H1 (cell line): ENCODE measurements at regions not wholly inside any gene's neighbourhood (a gene's known extent, or its start where the extent isn't known, plus 50 kb on each side); places are given as distances from the start of the nearest gene placed in this dataset.

Source experiments
- CTCF ChIA-PET: fragments of 300-600 bp; sonication (Branson Sonifier 250); formaldehyde crosslinking; loops from one replicate; lab custom pipeline; 2021; ENCODE audit not compliant: partially characterized antibody; lab: Charles Lee
- POLR2A ChIA-PET: fragments of 300-600 bp; sonication (Branson Sonifier 250); formaldehyde crosslinking; loops from one replicate; lab custom pipeline; 2021; ENCODE audit warnings: inconsistent platforms; ENCODE audit not compliant: partially characterized antibody; lab: Charles Lee
- DNase-seq, 2 experiments: peaks; one replicate each; pipeline versions ENCODE4 v3.0.0 to v3.0.0-alpha.2; 2010 to 2022; ENCODE audit warnings: low spot score in 2 of 2, low read depth in 1 of 2, mixed read lengths in 1 of 2
- FAIRE-seq: peaks from 2 replicates; lab custom pipeline; 2011; peaks lifted over from hg19 to GRCh38; lab: Jason Lieb, UNC
- H2AFZ ChIP-seq: 2 replicates; pipeline ENCODE4 v1.8.1; 2012; ENCODE audit warnings: low read length, inconsistent platforms
- H2AK5ac ChIP-seq: 2 replicates; pipeline ENCODE4 v1.6.1; 2013; ENCODE audit warnings: low read depth, low read length
- H2BK120ac ChIP-seq: replicated peaks from 2 replicates; pipeline ENCODE3; 2013; ENCODE audit warnings: low read depth, low read length, inconsistent platforms
- H2BK12ac ChIP-seq: 2 replicates; pipeline ENCODE4 v1.6.1; 2013; ENCODE audit warnings: low read depth, low read length
- H2BK15ac ChIP-seq: 2 replicates; pipeline ENCODE4 v1.6.1; 2013; ENCODE audit warnings: low read length
- H2BK20ac ChIP-seq: 2 replicates; pipeline ENCODE4 v1.6.1; 2013; ENCODE audit warnings: low read length
- H2BK5ac ChIP-seq: 2 replicates; pipeline ENCODE4 v1.6.1; 2013; ENCODE audit warnings: low read depth, low read length
- H3K14ac ChIP-seq: 2 replicates; pipeline ENCODE4 v1.6.1; 2013; ENCODE audit warnings: inconsistent platforms; ENCODE audit not compliant: insufficient read length
- H3K18ac ChIP-seq: 2 replicates; pipeline ENCODE4 v1.6.1; 2013; ENCODE audit warnings: low read length; ENCODE audit errors: extremely low read depth
- H3K23ac ChIP-seq: 2 replicates; pipeline ENCODE4 v1.6.1; 2013; ENCODE audit warnings: inconsistent platforms; ENCODE audit not compliant: insufficient read length
- H3K23me2 ChIP-seq: 2 replicates; pipeline ENCODE4 v1.6.1; 2013; ENCODE audit warnings: low read depth, low read length
- H3K27ac ChIP-seq: 2 replicates; pipeline ENCODE4 v1.6.1; 2011; ENCODE audit warnings: low read depth, low read length, inconsistent platforms
- H3K27me3 ChIP-seq, 4 experiments: replicated peaks in 1 of 4; 1 replicate in 1 of 4; 2 replicates in 3 of 4; pipeline versions ENCODE4 v1.6.1 to v1.8.1; 2011 to 2013; ENCODE audit warnings: low read length in 3 of 4, mild to moderate bottlenecking in 3 of 4, inconsistent platforms in 2 of 4, mixed read lengths in 2 of 4, moderate library complexity in 1 of 4; ENCODE audit not compliant: control insufficient read depth in 3 of 4, insufficient read depth in 3 of 4; ENCODE audit errors: extremely low read depth in 1 of 4
- H3K36me3 ChIP-seq, 4 experiments: 2 replicates each; pipeline versions ENCODE4 v1.6.1 to v1.8.1; 2011 to 2013; ENCODE audit warnings: mild to moderate bottlenecking in 4 of 4, low read length in 3 of 4, moderate library complexity in 2 of 4, control low read depth in 1 of 4, inconsistent platforms in 1 of 4; ENCODE audit not compliant: insufficient read depth in 4 of 4, control insufficient read depth in 2 of 4
- H3K4ac ChIP-seq: replicated peaks from 2 replicates; pipeline ENCODE3; 2013; ENCODE audit warnings: low read length, low read depth, mixed read lengths, inconsistent platforms; ENCODE audit not compliant: insufficient read length
- H3K4me1 ChIP-seq, 4 experiments: replicated peaks in 1 of 4; 1 replicate in 1 of 4; 2 replicates in 3 of 4; pipeline versions ENCODE4 v1.6.1 to v1.8.1; 2011 to 2013; ENCODE audit warnings: low read length in 3 of 4, inconsistent platforms in 2 of 4, mixed read lengths in 1 of 4; ENCODE audit not compliant: insufficient read depth in 4 of 4, control insufficient read depth in 3 of 4
- H3K4me2 ChIP-seq, 2 experiments: 2 replicates each; pipeline versions ENCODE4 v1.6.1 to v1.8.1; 2011 to 2013; ENCODE audit warnings: low read depth in 2 of 2, low read length in 2 of 2, control low read depth in 1 of 2, inconsistent platforms in 1 of 2, mild to moderate bottlenecking in 1 of 2; ENCODE audit not compliant: insufficient read depth in 1 of 2
- H3K4me3 ChIP-seq, 4 experiments: fragments of 200-600, 300-600 bp in 1 of 4; sonication (generic), shearing (Covaris generic), sonication (Bioruptor Twin) in 1 of 4; 2 replicates each; pipeline versions ENCODE4 v1.5.1 to v1.8.1; 2011 to 2016; ENCODE audit warnings: low read length in 4 of 4, low read depth in 3 of 4, control low read depth in 2 of 4, inconsistent platforms in 2 of 4, mild to moderate bottlenecking in 2 of 4, mixed read lengths in 1 of 4, moderate library complexity in 1 of 4; ENCODE audit not compliant: insufficient read depth in 2 of 4; ENCODE audit errors: extremely low read depth in 1 of 4
- H3K56ac ChIP-seq: replicated peaks from 2 replicates; pipeline ENCODE3; 2013; ENCODE audit warnings: low read depth, mild to moderate bottlenecking, mixed read lengths, low read length, inconsistent platforms; ENCODE audit not compliant: insufficient read length
- H3K79me1 ChIP-seq: 2 replicates; pipeline ENCODE4 v1.6.1; 2013; ENCODE audit warnings: low read depth, low read length, control low read depth
- H3K79me2 ChIP-seq, 2 experiments: 2 replicates each; pipeline versions ENCODE4 v1.6.1 to v1.8.1; 2012 to 2013; ENCODE audit warnings: low read length in 2 of 2, mild to moderate bottlenecking in 2 of 2, inconsistent platforms in 1 of 2; ENCODE audit not compliant: insufficient read depth in 2 of 2, control insufficient read depth in 1 of 2
- H3K9ac ChIP-seq, 4 experiments: replicated peaks in 1 of 4; 1 replicate in 1 of 4; 2 replicates in 3 of 4; pipeline versions ENCODE4 v1.6.1 to v1.8.1; 2011 to 2013; ENCODE audit warnings: low read depth in 3 of 4, low read length in 3 of 4, control low read depth in 2 of 4, mild to moderate bottlenecking in 2 of 4, moderate library complexity in 2 of 4, inconsistent platforms in 1 of 4; ENCODE audit errors: extremely low read depth in 1 of 4
- H3K9me3 ChIP-seq, 2 experiments: 2 replicates each; pipeline versions ENCODE4 v1.6.1 to v1.8.1; 2012 to 2013; ENCODE audit warnings: mild to moderate bottlenecking in 2 of 2, moderate library complexity in 2 of 2, control low read depth in 1 of 2, inconsistent platforms in 1 of 2, low read depth in 1 of 2, low read length in 1 of 2, mixed read lengths in 1 of 2; ENCODE audit not compliant: insufficient read depth in 2 of 2
- H4K20me1 ChIP-seq, 2 experiments: replicated peaks in 1 of 2; 2 replicates each; pipeline versions ENCODE3 to v1.8.1; 2011 to 2013; ENCODE audit warnings: inconsistent platforms in 2 of 2, low read length in 2 of 2, mild to moderate bottlenecking in 1 of 2; ENCODE audit not compliant: insufficient read depth in 2 of 2, control insufficient read depth in 1 of 2
- H4K5ac ChIP-seq: 2 replicates; pipeline ENCODE4 v1.6.1; 2013; ENCODE audit warnings: low read length, low read depth, mixed read lengths, inconsistent platforms; ENCODE audit not compliant: insufficient read length
- H4K8ac ChIP-seq: 2 replicates; pipeline ENCODE4 v1.8.0; 2013; ENCODE audit warnings: mild to moderate bottlenecking, moderate library complexity, low read length, inconsistent platforms; ENCODE audit not compliant: insufficient read depth; ENCODE audit errors: extremely low read depth
- H4K91ac ChIP-seq: replicated peaks from 2 replicates; pipeline ENCODE3; 2013; ENCODE audit warnings: low read length, mixed read lengths, inconsistent platforms; ENCODE audit not compliant: insufficient read length
- E2F6 ChIP-seq: IDR thresholded peaks from 2 replicates; pipeline ENCODE4 v1.6.1; 2012; ENCODE audit warnings: inconsistent platforms
- EP300 ChIP-seq, 2 experiments: IDR thresholded peaks; 1 replicate in 1 of 2; 2 replicates in 1 of 2; pipeline ENCODE4 v1.6.1; 2011 to 2012; ENCODE audit warnings: low read depth in 2 of 2, low read length in 2 of 2, mild to moderate bottlenecking in 2 of 2, borderline replicate concordance in 1 of 2, inconsistent platforms in 1 of 2, moderate library complexity in 1 of 2
- MAFK ChIP-seq: IDR thresholded peaks from 2 replicates; pipeline ENCODE4 v1.6.1; 2012; ENCODE audit warnings: low read depth, mild to moderate bottlenecking, improper control_type of control experiment, low read length
- RAD21 ChIP-seq, 2 experiments: IDR thresholded peaks in 1 of 2; conservative IDR thresholded peaks in 1 of 2; 2 replicates each; pipeline ENCODE4 v1.6.1; 2011; ENCODE audit warnings: low read depth in 2 of 2, low read length in 2 of 2, improper control_type of control experiment in 1 of 2, inconsistent platforms in 1 of 2, mild to moderate bottlenecking in 1 of 2, moderate library complexity in 1 of 2
- SAP30 ChIP-seq: fragments of 300-600 bp; sonication (generic); IDR thresholded peaks from 2 replicates; pipeline ENCODE4 v1.7.1; 2012; ENCODE audit warnings: low read length, moderate library complexity, mild to moderate bottlenecking, inconsistent platforms; ENCODE audit not compliant: insufficient read depth, insufficient replicate concordance
- WGBS, 2 experiments: shearing (Covaris generic) in 1 of 2; methylation state at CpG; one replicate each; pipeline versions ENCODE4 v1.1.6 to v1.1.7; 2013 to 2015; ENCODE audit warnings: low lambda C conversion rate in 2 of 2, mixed read lengths in 2 of 2, inconsistent platforms in 1 of 2, low coverage in 1 of 2, missing lambda C conversion rate in 1 of 2; ENCODE audit not compliant: insufficient replicate concordance in 2 of 2, insufficient coverage in 1 of 2, insufficient read length in 1 of 2; ENCODE audit errors: extremely low coverage in 1 of 2, missing lambda C conversion rate in 1 of 2; 5-methylcytosine and 5-hydroxymethylcytosine counted together

GRCh38 chr6:8361259-8361658, 74.1 kb downstream of the SLC35B3 start:
- no peak overlapping the region for H2AK5ac ChIP-seq
- H3K23me2 ChIP-seq, result no peaks in the 10 kb centered on the region
- H3K9me3 ChIP-seq, result no peaks in the 10 kb centered on the region
- WGBS, 2 experiments, result 90% methylated on average over 8 of the region's 8 CpGs; no CpG with 5 or more reads in 1 of the 2 experiments
- no peak overlapping the region for H3K4me3 ChIP-seq
- no peak overlapping the region for H2BK15ac ChIP-seq
- H3K56ac ChIP-seq, result no peak overlapping the region
- H2BK20ac ChIP-seq, result no peak overlapping the region
- H3K23ac ChIP-seq, result no peak overlapping the region
- H3K9ac ChIP-seq, result no peak overlapping the region
- H3K79me2 ChIP-seq, result no peaks in the 10 kb centered on the region
- no peak overlapping the region for H4K91ac ChIP-seq
- no peak overlapping the region for H4K5ac ChIP-seq
- no peaks in the 10 kb centered on the region for H3K79me1 ChIP-seq
- FAIRE-seq (no peak), DNase-seq (no peak)
- no peak overlapping the region for H3K27ac ChIP-seq
- no peaks in the 10 kb centered on the region for H3K4me1 ChIP-seq
- no peak overlapping the region for H2AFZ ChIP-seq
- no peaks in the 10 kb centered on the region for H4K20me1 ChIP-seq
- H3K14ac ChIP-seq, result no peak overlapping the region
- POLR2A ChIA-PET, result interaction anchor here (0.8 kb wide), 1 partner anchor 12 kb away, joined by 3 read pairs; no protein-coding TSS in a partner anchor
- H3K4ac ChIP-seq, result no peak overlapping the region
- no peak overlapping the region for H2BK12ac ChIP-seq
- H3K18ac ChIP-seq, result no peak overlapping the region
- no peaks in the 10 kb centered on the region for H3K27me3 ChIP-seq
- CTCF ChIA-PET, result interaction anchor here (0.8 kb wide), 1 partner anchor 27 kb away, joined by 3 read pairs; no protein-coding TSS in a partner anchor
- no peak overlapping the region for H2BK5ac ChIP-seq
- H3K4me2 ChIP-seq, result no peak overlapping the region
- no peaks in the 10 kb centered on the region for H3K36me3 ChIP-seq
- no peak overlapping the region for H2BK120ac ChIP-seq
- no peak overlapping the region for H4K8ac ChIP-seq
- TF ChIP-seq E2F6, result no peak
- TF ChIP-seq SAP30, result no peak
- TF ChIP-seq EP300 (IDR thresholded peaks at IDR 0.05; ENCODE audit: borderline replicate concordance in 1 of 2, low read depth in 2 of 2, low read length in 2 of 2), result no peak
- no peak for TF ChIP-seq MAFK
- TF ChIP-seq RAD21 (IDR thresholded peaks at IDR 0.05 in 1 of 2, conservative IDR thresholded peaks at IDR 0.05 in 1 of 2; ENCODE audit: low read depth in 2 of 2, low read length in 2 of 2), result no peak
